ENCODE measurements at regions not wholly inside any gene's neighbourhood (a gene's known extent, or its start where the extent isn't known, plus 50 kb on each side); places are given as distances from the start of the nearest gene placed in this dataset.

DNA sequence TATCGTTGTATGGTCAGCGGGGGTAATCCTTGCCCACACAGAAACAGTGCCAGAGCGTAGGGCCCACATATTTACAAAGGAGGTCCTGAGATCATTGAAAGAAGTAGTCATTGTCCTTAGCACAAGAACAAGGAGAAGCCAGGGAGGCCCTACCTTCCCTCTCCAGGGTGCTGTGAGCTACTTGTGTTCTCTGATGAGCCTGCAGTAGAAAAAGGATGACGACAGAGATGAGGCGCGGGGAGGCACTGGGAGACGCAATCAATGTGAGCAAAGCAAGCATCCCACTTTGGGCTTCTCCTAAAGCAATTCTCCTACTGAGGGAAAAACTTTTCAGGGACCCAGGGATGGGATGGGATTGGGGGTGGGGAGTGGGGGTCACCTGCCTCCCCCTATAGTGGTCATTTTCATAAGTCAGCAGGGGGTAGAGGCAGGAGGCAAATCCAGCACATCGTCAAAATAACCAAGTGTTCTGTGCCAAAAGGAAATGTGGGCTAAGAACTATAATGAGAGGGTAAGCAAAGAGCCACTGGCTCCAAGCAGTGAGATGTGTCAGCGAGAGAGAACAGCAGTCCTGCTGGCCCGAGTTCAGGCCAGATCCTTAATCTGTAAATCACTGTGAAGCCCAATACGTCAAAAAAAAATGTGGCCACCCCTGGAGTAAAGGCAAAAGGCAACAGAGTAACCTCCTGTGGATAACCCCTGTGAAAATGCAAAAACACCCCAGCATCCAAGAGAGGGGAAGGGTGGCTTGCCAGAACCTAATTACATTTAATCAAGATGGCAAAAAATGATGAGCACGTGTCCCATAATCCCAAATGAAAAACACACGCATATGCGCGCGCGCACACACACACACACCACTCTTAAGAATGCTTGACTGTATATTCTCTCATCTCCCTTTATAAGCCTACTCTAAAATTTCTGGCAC is 136.6 kb upstream of the HHIP start:
- TF ChIP-seq EZH2 (IDR thresholded peaks at IDR 0.05; ENCODE audit: borderline replicate concordance, low read length) (no peak), CTCF (conservative IDR thresholded peaks at IDR 0.05 in 1 of 2, IDR thresholded peaks at IDR 0.05 in 1 of 2; ENCODE audit: extremely low read depth in 1 of 2, insufficient read depth in 1 of 2, low read depth in 1 of 2, low read length in 2 of 2) (no peak)
